Neuronal stem cell (in vitro differentiated cells): ENCODE measurements at regions not wholly inside any gene's neighbourhood (a gene's known extent, or its start where the extent isn't known, plus 50 kb on each side); places are given as distances from the start of the nearest gene placed in this dataset.

ENCODE experiments used
- DNase-seq: peaks from one replicate; pipeline ENCODE4 v3.0.0-alpha.2; 2013; ENCODE audit warnings: low spot score
- H2AFZ ChIP-seq: one replicate; pipeline ENCODE4 v1.6.1; 2013; ENCODE audit warnings: mild to moderate bottlenecking, low read length, inconsistent platforms
- H2AK5ac ChIP-seq: 2 replicates; pipeline ENCODE4 v1.6.1; 2013; ENCODE audit warnings: low read depth, mild to moderate bottlenecking, inconsistent platforms, low read length, moderate library complexity, mixed read lengths
- H2BK120ac ChIP-seq: 2 replicates; pipeline ENCODE4 v1.6.1; 2013; ENCODE audit warnings: low read depth, mild to moderate bottlenecking, inconsistent platforms, low read length, moderate library complexity, mixed read lengths
- H2BK12ac ChIP-seq: one replicate; pipeline ENCODE4 v1.6.1; 2013; ENCODE audit warnings: low read length, inconsistent platforms
- H2BK15ac ChIP-seq: 2 replicates; pipeline ENCODE4 v1.6.1; 2013; ENCODE audit warnings: mild to moderate bottlenecking, low read length, inconsistent platforms, mixed read lengths
- H2BK5ac ChIP-seq: one replicate; pipeline ENCODE4 v1.6.1; 2013; ENCODE audit warnings: inconsistent platforms, mild to moderate bottlenecking, low read length, moderate library complexity
- H3K14ac ChIP-seq: one replicate; pipeline ENCODE4 v1.6.1; 2013; ENCODE audit warnings: low read length, inconsistent platforms
- H3K18ac ChIP-seq: 2 replicates; pipeline ENCODE4 v1.6.1; 2013; ENCODE audit warnings: low read length, inconsistent platforms
- H3K23ac ChIP-seq: 2 replicates; pipeline ENCODE4 v1.6.1; 2013; ENCODE audit warnings: low read depth, mild to moderate bottlenecking, mixed read lengths, low read length, inconsistent platforms; ENCODE audit not compliant: poor library complexity
- H3K27ac ChIP-seq: replicated peaks from 3 replicates; pipeline ENCODE4 v1.5.1; 2013; ENCODE audit warnings: low read length, inconsistent platforms
- H3K27me3 ChIP-seq, 3 experiments: 2 replicates each; pipeline ENCODE4 v1.6.1; 2013; ENCODE audit warnings: low read length in 3 of 3, mild to moderate bottlenecking in 2 of 3, inconsistent platforms in 1 of 3, low read depth in 1 of 3, mixed read lengths in 1 of 3, moderate library complexity in 1 of 3; ENCODE audit not compliant: control insufficient read depth in 3 of 3, insufficient read depth in 3 of 3
- H3K36me3 ChIP-seq, 2 donors: replicated peaks in 1 of 2; 2 replicates each; pipeline ENCODE4 v1.6.1; 2013; ENCODE audit warnings: low read length in 2 of 2; ENCODE audit not compliant: control insufficient read depth in 2 of 2, insufficient read depth in 2 of 2
- H3K4ac ChIP-seq: 2 replicates; pipeline ENCODE4 v1.6.1; 2013; ENCODE audit warnings: inconsistent platforms, mild to moderate bottlenecking, low read length, moderate library complexity
- H3K4me1 ChIP-seq, 2 donors: 1 replicate in 1 of 2; 2 replicates in 1 of 2; pipeline ENCODE4 v1.6.1; 2013; ENCODE audit warnings: low read length in 2 of 2, low read depth in 1 of 2; ENCODE audit not compliant: control insufficient read depth in 2 of 2, insufficient read depth in 1 of 2
- H3K4me2 ChIP-seq: one replicate; pipeline ENCODE4 v1.6.1; 2013; ENCODE audit warnings: mild to moderate bottlenecking, low read length, inconsistent platforms; ENCODE audit not compliant: insufficient read depth, poor library complexity, severe bottlenecking
- H3K4me3 ChIP-seq, 2 donors: 2 replicates each; pipeline ENCODE4 v1.5.1; 2013; ENCODE audit warnings: low read length in 2 of 2, mild to moderate bottlenecking in 2 of 2, inconsistent platforms in 1 of 2, moderate library complexity in 1 of 2
- H3K79me1 ChIP-seq: one replicate; pipeline ENCODE4 v1.6.1; 2013; ENCODE audit warnings: low read depth, mild to moderate bottlenecking, inconsistent platforms, low read length, moderate library complexity
- H3K9ac ChIP-seq: one replicate; pipeline ENCODE4 v1.6.1; 2013; ENCODE audit warnings: mild to moderate bottlenecking, low read depth, low read length, inconsistent platforms; ENCODE audit not compliant: poor library complexity
- H3K9me3 ChIP-seq, 2 donors: replicated peaks in 1 of 2; 2 replicates each; pipeline versions ENCODE3 to v1.6.1; 2013; ENCODE audit warnings: low read length in 2 of 2, mild to moderate bottlenecking in 2 of 2, inconsistent platforms in 1 of 2, low read depth in 1 of 2, mixed read lengths in 1 of 2, moderate library complexity in 1 of 2; ENCODE audit not compliant: control insufficient read depth in 2 of 2, insufficient read depth in 1 of 2
- H4K8ac ChIP-seq: one replicate; pipeline ENCODE4 v1.6.1; 2013; ENCODE audit warnings: low read depth, mild to moderate bottlenecking, inconsistent platforms, low read length, moderate library complexity
- H4K91ac ChIP-seq: one replicate; pipeline ENCODE4 v1.6.1; 2013; ENCODE audit warnings: low read length, low read depth, mild to moderate bottlenecking, inconsistent platforms; ENCODE audit not compliant: poor library complexity
- WGBS, 2 donors: extraction: QIAGEN DNeasy Blood & Tissue Kit; methylation state at CpG; one replicate each; pipeline ENCODE4 v1.1.7; 2013; ENCODE audit warnings: missing lambda C conversion rate in 2 of 2, mixed read lengths in 1 of 2; ENCODE audit not compliant: insufficient read length in 2 of 2, insufficient replicate concordance in 1 of 2; ENCODE audit errors: extremely low coverage in 2 of 2; 5-methylcytosine and 5-hydroxymethylcytosine counted together

GRCh38 chr12:46438719-46439319, 66.2 kb upstream of the SLC38A2 start:
- Histone ChIP-seq H3K18ac (no peak overlapping the region), H2BK5ac (no peak overlapping the region), H3K27ac (no peak overlapping the region), H3K14ac (no peak overlapping the region), H4K8ac (no peak overlapping the region), H3K36me3 (no peaks in the 10 kb centered on the region), H3K4ac (no peak overlapping the region), H3K9me3 (no peaks in the 10 kb centered on the region), H2AK5ac (no peak overlapping the region), H3K9ac (no peak overlapping the region), H3K79me1 (no peaks in the 10 kb centered on the region), H3K4me2 (no peak overlapping the region), H3K4me1 (no peaks in the 10 kb centered on the region), H2BK12ac (no peak overlapping the region), H2BK120ac (no peak overlapping the region), H3K27me3 (no peaks in the 10 kb centered on the region), H3K4me3 (no peak overlapping the region), H2AFZ (no peak overlapping the region), H2BK15ac (no peak overlapping the region), H4K91ac (no peak overlapping the region), H3K23ac (no peak overlapping the region)
- WGBS, 2 donors, result no CpG with 5 or more reads among the region's 7 CpGs
- no peak for DNase-seq

- no peak for DNase-seq
- WGBS, 2 donors, result no CpG with 5 or more reads among the region's 4 CpGs
- Histone ChIP-seq H3K4me2 (no peak overlapping the region), H3K27me3 (no peaks in the 10 kb centered on the region), H3K18ac (no peak overlapping the region), H4K91ac (no peak overlapping the region), H2BK5ac (no peak overlapping the region), H4K8ac (no peak overlapping the region), H3K23ac (no peak overlapping the region), H2BK15ac (no peak overlapping the region), H3K4me1 (no peaks in the 10 kb centered on the region), H3K9ac (no peak overlapping the region), H3K36me3 (no peaks in the 10 kb centered on the region), H3K4me3 (no peak overlapping the region), H2AK5ac (no peak overlapping the region), H3K9me3 (no peaks in the 10 kb centered on the region), H2AFZ (no peak overlapping the region), H3K79me1 (no peaks in the 10 kb centered on the region), H3K4ac (no peak overlapping the region), H3K27ac (no peak overlapping the region), H2BK12ac (no peak overlapping the region), H3K14ac (no peak overlapping the region), H2BK120ac (no peak overlapping the region)
Measured at GRCh38 chr12:46438256-46438655, 65.7 kb upstream of the SLC38A2 start.

GRCh38 chr12:46437469-46437868, 64.9 kb upstream of the SLC38A2 start:
- Histone ChIP-seq H2BK12ac (no peak overlapping the region), H2BK15ac (no peak overlapping the region), H3K27me3 (no peaks in the 10 kb centered on the region), H2AFZ (no peak overlapping the region), H3K9ac (no peak overlapping the region), H3K4ac (no peak overlapping the region), H3K36me3 (no peaks in the 10 kb centered on the region), H3K79me1 (no peaks in the 10 kb centered on the region), H3K18ac (no peak overlapping the region), H3K4me2 (no peak overlapping the region), H3K9me3 (no peaks in the 10 kb centered on the region), H2BK120ac (no peak overlapping the region), H2BK5ac (no peak overlapping the region), H3K23ac (no peak overlapping the region), H4K8ac (no peak overlapping the region), H3K4me3 (no peak overlapping the region), H3K27ac (no peak overlapping the region), H4K91ac (no peak overlapping the region), H2AK5ac (no peak overlapping the region), H3K4me1 (no peaks in the 10 kb centered on the region), H3K14ac (no peak overlapping the region)
- no CpG with 5 or more reads among the region's 2 CpGs for whole genome bisulfite sequencing, 2 donors
- no peak for DNase-seq

- H2BK120ac ChIP-seq, result no peak overlapping the region
- no peak overlapping the region for H3K9ac ChIP-seq
- H3K36me3 ChIP-seq, result no peaks in the 10 kb centered on the region
- no peaks in the 10 kb centered on the region for H3K4me1 ChIP-seq
- H3K4me2 ChIP-seq, result no peak overlapping the region
- H2BK12ac ChIP-seq, result no peak overlapping the region
- DNase-seq, result no peak
- H3K23ac ChIP-seq, result no peak overlapping the region
- no peak overlapping the region for H3K27ac ChIP-seq
- H3K4me3 ChIP-seq, result no peak overlapping the region
- H4K8ac ChIP-seq, result no peak overlapping the region
- no peak overlapping the region for H3K18ac ChIP-seq
- no peaks in the 10 kb centered on the region for H3K79me1 ChIP-seq
- H2BK5ac ChIP-seq, result no peak overlapping the region
- no peak overlapping the region for H3K14ac ChIP-seq
- no peak overlapping the region for H2AFZ ChIP-seq
- no peaks in the 10 kb centered on the region for H3K27me3 ChIP-seq
- H2AK5ac ChIP-seq, result no peak overlapping the region
- H4K91ac ChIP-seq, result no peak overlapping the region
- no CpG with 5 or more reads among the region's 3 CpGs for WGBS, 2 donors
- no peak overlapping the region for H2BK15ac ChIP-seq
- H3K9me3 ChIP-seq, result no peaks in the 10 kb centered on the region
- H3K4ac ChIP-seq, result no peak overlapping the region
Measured at GRCh38 chr12:46436747-46437146, 64.2 kb upstream of the SLC38A2 start.
